ENCODE measurements at regions not wholly inside any gene's neighbourhood (a gene's known extent, or its start where the extent isn't known, plus 50 kb on each side); places are given as distances from the start of the nearest gene placed in this dataset.
"Not testable (repeated sequence)": the region's sequence is repeated elsewhere in the genome, so short reads cannot be mapped to it uniquely, and the experiment has no call there.

DNA sequence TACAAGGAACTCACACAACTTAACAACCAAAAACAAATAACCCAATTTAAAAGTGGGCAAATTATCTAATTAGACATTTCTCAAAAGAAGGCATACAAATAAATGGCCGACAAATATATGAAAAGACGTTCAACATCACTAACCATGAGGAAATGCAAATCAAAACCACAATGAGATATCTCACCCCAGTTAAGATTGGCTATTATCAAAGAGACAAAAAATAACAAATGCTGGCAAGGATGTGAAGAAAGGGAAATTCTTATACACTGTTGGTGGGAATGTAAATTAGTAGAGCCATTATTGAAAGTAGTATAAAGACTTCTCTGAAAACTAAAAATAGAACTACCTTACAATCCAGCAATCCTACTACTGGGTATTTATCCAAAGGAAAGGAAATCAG lies 96.7 kb upstream of the SIRPG start:
- no peak for DNase-seq (ENCODE audit: low read depth)

- no peak for DNase-seq (ENCODE audit: low read depth)
Measured at GRCh38 chr20:1752045-1752444, 94.5 kb upstream of the SIRPG start.

- no peak for DNase-seq (ENCODE audit: low read depth)
Measured at GRCh38 chr20:1748777-1749176, 91.2 kb upstream of the SIRPG start.

DNA sequence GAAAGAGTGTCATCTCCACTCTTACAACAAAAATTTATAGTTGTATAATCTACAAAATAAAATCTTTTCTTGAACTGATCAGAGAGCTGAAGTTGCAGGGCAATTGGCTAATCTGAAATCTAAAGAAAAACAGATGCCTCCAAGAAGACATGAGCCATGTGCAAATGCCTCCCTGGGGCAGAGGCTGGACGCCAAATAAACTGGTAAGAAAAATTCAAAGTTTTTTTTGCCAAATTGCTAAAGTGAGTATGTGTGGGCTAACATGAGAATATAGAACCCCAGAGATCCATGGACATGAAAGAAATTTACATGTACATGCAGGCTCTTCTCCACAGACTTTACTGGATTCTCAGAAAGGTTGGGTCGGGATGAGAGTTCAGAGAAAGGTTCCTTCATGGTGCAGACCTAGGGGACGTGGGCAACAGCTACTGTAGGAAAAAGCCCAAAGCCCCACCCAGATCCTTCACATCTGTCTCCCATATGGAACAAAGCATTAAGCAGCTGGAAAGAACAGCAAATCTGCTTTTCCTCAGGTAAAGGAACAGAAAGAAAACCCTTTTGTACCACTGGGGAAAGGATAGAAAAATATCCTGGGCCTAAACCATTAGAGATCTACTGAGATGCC lies 90.5 kb upstream of the SIRPG start:
- DNase-seq (ENCODE audit: low read depth): no peak

DNA sequence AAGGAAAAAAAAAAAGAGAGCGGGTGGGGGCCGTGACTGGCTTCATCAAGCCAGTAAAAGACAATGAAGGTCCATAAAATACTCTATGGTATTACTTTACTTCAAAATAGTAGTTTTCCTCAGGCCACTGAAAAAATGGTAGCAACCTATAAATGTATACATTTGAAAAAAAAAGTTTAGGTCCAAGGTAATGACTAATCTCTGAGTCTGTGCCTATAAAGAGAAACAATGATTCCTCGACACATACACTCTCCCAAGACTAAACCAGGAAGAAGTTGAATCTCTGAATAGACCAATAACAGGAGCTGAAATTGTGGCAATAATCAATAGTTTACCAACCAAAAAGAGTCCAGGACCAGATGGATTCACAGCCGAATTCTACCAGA lies 84.5 kb upstream of the SIRPG start:
- DNase-seq (ENCODE audit: low read depth): not testable (repeated sequence)

DNA sequence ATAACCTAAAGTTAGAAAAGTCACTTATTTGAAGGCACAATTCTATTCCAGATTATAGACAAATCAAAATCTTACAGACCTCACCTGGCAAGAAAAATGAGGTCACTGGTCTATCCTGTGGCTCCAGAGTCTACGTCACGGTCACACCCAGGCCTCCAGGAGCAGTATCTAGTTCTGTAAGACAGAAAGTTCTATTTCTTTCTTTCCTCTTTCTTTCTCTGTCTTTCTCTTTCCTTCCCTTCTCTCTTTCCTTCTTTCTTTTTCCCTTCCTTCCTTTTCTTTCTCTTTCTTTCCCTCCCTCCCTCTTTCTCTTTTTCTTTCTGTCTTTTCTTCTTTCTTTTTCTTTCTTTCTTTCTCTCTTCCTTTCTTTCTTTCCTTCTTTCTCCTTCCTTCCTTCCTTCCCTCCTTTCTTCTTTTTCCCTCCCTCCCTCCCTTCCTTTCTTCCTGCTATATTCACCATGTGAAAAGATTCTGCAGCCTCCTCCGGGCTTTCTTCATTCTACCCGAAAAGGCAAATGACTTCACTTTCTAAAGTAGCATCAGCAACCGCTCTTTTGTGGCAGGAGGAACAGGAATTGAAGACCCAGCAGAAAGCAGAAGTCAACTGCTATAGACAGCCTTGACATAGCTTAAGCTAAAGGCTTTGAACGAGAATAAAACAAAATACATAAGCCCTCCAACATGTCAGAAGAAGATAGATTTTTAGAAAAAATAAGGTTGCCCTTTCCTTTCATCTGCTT lies 83.9 kb upstream of the SIRPG start:
- no peak for DNase-seq (ENCODE audit: low read depth)

DNA sequence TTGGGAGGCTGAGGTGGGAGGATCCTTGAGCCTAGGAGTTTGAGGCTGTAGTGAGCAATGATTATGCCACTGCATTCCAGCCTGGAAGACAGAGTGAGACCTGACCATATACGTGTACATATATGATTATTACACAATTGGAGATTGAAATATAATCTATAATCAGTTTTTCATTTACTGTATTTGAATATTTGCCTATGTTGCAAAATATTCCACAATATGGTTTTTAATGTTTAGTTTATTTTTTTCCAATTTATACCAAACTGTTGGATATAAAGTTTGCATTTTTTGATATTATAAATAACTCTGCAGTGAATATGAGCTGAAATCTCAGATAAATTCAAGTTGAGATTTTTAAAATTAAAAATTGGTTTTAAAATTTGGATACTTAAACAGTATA lies 79.6 kb upstream of the SIRPG start:
- no peak for DNase-seq (ENCODE audit: low read depth)

- DNase-seq (ENCODE audit: low read depth): no peak
Measured at GRCh38 chr20:1735417-1736089, 78.0 kb upstream of the SIRPG start.

DNA sequence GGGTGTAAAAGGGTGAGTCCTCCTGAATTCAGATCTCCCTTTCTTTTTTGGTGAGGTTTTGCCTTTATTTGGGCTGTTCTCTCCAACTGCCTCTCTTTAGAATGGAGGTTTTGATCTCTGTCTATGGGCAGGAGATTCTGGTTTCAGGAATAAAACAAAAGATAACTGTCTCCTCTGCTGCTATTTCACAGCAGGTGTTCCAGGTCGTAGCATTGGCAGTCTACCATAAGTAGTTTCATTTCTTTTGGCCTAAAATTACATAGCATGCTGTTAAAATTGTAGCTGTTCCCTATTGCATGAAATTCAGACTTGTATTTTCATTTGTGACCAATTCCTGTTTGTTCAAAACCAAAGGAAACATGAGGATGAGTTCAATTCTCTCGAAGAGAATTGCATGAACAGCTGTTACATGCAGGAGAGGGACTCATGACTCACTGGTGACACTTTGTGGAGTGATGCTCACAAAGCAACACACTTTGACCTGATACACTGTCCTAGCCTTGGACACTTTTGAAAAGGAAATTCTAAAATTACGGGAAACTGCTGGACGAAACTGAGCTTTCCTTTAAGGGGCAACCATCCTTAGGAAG lies 76.8 kb upstream of the SIRPG start:
- no peak for DNase-seq (ENCODE audit: low read depth)

GRCh38 chr20:1731828-1732375 lies 74.3 kb upstream of the SIRPG start:
- not testable (repeated sequence) for DNase-seq (ENCODE audit: low read depth)

GRCh38 chr20:1730981-1731711 lies 73.6 kb upstream of the SIRPG start:
- not testable (repeated sequence) for DNase-seq (ENCODE audit: low read depth)

DNA sequence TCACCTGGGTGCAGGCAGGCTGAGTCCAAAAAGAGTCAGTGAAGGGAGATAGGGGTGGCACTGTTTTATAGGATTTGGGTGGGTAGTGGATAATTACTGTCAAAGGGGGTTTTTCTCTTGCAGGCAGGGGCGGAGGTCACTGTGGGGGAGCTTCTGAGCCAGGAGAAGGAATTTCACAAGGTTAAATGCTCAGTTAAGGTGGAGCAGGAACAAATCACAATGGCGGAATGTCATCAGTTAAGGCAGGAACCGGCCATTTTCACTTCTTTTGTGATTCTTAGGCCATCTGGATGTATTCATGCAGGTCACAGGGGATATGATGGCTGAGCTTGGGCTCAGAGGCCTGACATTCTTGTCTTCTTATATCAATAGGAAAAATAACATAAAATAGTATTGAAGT lies 69.7 kb upstream of the SIRPG start:
- not testable (repeated sequence) for DNase-seq (ENCODE audit: low read depth)

DNA sequence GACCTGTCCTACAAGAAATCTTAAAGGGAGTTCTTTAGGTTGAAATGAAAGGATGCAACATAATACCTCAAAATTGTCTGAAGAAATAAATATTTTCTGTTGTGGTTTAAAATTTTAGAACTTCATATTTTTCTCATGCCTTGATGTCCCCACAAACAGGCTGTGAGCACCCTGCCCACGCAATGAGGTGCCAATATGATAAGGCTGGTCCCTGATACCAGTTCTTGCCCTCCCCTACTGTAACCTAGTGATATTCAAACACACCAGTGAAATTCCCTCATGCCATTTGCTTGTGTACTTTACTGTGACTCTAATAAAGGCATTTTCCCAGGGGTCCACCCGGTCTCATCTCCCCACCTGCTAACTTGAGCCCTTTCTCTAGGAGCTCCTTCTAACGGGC lies 67.3 kb upstream of the SIRPG start:
- DNase-seq (ENCODE audit: low read depth): no peak

- DNase-seq (ENCODE audit: low read depth): no peak
Measured at GRCh38 chr20:1722513-1723050, 65.0 kb upstream of the SIRPG start.

- DNase-seq (ENCODE audit: low read depth): no peak
Measured at GRCh38 chr20:1721687-1722512, 64.3 kb upstream of the SIRPG start.

DNA sequence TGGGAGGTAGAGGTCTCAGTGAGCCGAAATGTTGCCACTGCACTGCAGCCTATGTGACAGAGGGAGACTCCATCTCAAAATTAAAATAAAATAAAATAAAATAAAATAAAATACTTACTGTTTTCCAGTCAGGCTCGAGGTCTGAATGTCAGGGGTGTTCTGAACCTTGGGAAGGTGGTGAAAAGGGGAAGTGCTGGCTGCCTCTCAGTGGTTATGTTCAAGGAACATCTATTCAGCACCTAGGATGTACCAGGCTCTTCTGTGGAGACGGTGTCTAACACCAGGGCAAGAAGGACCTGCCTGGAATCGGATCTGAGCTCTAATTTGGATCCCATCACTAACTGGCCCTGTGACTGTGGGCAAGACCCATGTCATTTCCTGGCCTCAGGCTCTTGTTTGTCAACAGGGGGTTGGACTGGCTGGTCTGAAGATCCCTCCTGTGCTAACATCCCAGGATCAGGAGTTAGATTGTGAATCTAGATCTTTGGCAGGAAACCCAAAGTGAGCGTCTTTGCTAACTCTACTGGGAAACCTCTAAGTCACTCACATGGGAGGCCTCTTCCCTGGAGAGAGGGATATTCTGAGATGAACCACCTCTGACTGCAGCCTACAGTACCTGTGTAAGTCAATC lies 63.4 kb upstream of the SIRPG start:
- no peak for DNase-seq (ENCODE audit: low read depth)

DNA sequence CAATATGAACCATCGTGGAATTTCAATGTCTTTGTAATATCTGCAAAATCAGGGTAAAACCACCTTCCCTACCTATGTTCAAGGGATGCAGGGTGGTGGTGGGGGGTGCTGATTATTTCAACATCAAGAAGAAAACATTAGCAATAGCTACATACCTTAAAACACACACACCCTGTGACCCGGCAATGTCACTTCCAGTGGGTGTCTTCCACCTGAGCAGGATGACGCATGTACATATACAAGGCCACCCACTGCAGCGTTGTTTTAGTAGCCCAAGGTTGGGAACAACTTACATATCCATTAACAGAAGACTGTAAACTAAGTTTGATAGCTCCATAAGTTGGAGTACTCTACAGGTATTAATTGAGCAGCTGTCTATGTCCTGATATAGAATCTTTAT lies 62.6 kb upstream of the SIRPG start:
- no peak for DNase-seq (ENCODE audit: low read depth)

- DNase-seq (ENCODE audit: low read depth): peak; percentile 73
Measured at GRCh38 chr20:1718604-1719384, 61.2 kb upstream of the SIRPG start.

Data from Daoy (cell line).